ENCODE measurements at regions not wholly inside any gene's neighbourhood (a gene's known extent, or its start where the extent isn't known, plus 50 kb on each side); places are given as distances from the start of the nearest gene placed in this dataset.

DNA sequence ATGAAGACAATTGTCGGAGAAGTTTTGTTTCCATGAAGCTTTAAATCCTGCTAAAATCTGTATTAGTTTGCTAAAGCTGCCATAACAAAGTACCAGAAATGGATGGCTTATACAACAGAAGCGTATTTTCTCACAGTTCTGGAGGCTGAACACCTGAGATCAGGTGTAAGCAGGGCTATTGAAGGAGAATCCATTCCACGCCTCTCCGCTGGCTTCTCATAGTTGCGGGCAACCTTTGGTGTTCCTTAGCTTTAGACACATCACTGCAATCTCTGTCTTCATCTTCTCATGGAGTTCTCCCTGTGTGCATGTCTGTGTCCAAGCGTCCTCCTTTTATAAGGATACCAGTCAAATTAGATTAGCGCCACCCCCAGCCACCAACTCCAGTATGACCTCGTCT lies 159.9 kb upstream of the CDYL start:
- TF ChIP-seq TAF1 (IDR thresholded peaks at IDR 0.05; ENCODE audit: low read depth, low read length) (no peak), POLR2AphosphoS5 (IDR thresholded peaks at IDR 0.05; ENCODE audit: low read depth, low read length) (no peak), POLR2A (IDR thresholded peaks at IDR 0.05; ENCODE audit: low read depth, low read length) (no peak), PAX5 (IDR thresholded peaks at IDR 0.05; ENCODE audit: insufficient read depth, low read length, severe bottlenecking) (no peak)

Measured in GM12891 (cell line).